ENCODE measurements at regions not wholly inside any gene's neighbourhood (a gene's known extent, or its start where the extent isn't known, plus 50 kb on each side); places are given as distances from the start of the nearest gene placed in this dataset.

DNA sequence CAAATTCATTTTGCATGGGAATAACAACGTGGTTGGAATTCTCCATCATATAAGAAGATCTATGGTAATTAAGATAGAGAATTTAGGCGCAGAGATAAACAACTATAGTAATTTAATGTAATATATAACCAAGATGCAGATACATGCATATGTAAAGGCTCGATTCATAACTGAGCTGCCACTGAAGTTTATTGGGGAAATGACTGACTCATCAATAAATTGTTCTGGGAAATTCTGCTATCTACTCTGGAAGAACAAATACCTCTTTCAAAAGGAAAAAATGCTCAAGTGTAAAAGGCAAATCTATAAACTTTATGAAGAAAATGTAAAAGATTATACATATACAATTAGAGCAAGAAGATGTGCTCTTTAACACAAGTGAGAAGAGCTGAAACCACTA, 596.4 kb downstream of the MMUT start:
- H3K9me3 ChIP-seq: no peaks in the 10 kb centered on the region
- no peaks in the 10 kb centered on the region for H3K4me1 ChIP-seq
- H3K4me3 ChIP-seq: no peak overlapping the region
- H3K36me3 ChIP-seq: no peaks in the 10 kb centered on the region
- no peaks in the 10 kb centered on the region for H3K27me3 ChIP-seq
- no peak overlapping the region for H3K27ac ChIP-seq
- no peak for ATAC-seq
- no peak for DNase-seq
- intact Hi-C loops (cut with DNase I): no loop called here
- TF ChIP-seq, protein P1, sequence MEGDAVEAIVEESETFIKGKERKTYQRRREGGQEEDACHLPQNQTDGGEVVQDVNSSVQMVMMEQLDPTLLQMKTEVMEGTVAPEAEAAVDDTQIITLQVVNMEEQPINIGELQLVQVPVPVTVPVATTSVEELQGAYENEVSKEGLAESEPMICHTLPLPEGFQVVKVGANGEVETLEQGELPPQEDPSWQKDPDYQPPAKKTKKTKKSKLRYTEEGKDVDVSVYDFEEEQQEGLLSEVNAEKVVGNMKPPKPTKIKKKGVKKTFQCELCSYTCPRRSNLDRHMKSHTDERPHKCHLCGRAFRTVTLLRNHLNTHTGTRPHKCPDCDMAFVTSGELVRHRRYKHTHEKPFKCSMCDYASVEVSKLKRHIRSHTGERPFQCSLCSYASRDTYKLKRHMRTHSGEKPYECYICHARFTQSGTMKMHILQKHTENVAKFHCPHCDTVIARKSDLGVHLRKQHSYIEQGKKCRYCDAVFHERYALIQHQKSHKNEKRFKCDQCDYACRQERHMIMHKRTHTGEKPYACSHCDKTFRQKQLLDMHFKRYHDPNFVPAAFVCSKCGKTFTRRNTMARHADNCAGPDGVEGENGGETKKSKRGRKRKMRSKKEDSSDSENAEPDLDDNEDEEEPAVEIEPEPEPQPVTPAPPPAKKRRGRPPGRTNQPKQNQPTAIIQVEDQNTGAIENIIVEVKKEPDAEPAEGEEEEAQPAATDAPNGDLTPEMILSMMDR (IDR thresholded peaks at IDR 0.05): no peak

DNA sequence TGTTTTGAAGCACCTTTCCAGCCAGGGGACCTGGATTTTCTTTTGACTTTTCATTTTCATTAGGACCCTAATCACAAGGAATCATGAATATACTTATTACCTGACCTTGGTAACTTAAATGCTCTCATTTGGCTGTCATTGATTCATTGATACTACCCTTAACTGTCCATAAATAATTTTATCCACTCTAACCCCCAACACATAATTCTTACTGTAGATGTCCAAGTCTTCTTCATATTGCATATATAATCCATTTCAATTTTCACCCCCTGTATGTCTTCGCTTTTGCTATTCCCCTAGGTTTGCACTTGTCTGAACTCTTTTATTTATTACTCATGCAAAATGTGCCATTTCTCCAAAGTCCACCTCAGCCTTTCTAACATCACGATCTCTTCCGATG, 602.9 kb downstream of the MMUT start:
- no peak for DNase-seq
- no peak overlapping the region for H3K4me3 ChIP-seq
- TF ChIP-seq, protein P1 (IDR thresholded peaks at IDR 0.05): no peak
- no peaks in the 10 kb centered on the region for H3K27me3 ChIP-seq
- no peaks in the 10 kb centered on the region for H3K9me3 ChIP-seq
- ATAC-seq: no peak
- H3K27ac ChIP-seq: no peak overlapping the region
- no peaks in the 10 kb centered on the region for H3K4me1 ChIP-seq
- intact Hi-C loops (cut with DNase I): no loop called here
- no peaks in the 10 kb centered on the region for H3K36me3 ChIP-seq

- H3K4me1 ChIP-seq: no peaks in the 10 kb centered on the region
- intact Hi-C loops (cut with DNase I): no loop called here
- TF ChIP-seq, protein P1 (IDR thresholded peaks at IDR 0.05): no peak
These were observed 603.4 kb downstream of the MMUT start for GRCh38 chr6:48859562-48860123.

GRCh38 chr6:48845219-48845618, 617.8 kb downstream of the MMUT start:
- Histone ChIP-seq H3K36me3 (no peaks in the 10 kb centered on the region), H3K27ac (no peak overlapping the region), H3K9me3 (peaks cover 8% of the 10 kb centered on the region), H3K27me3 (no peaks in the 10 kb centered on the region), H3K4me1 (no peaks in the 10 kb centered on the region), H3K4me3 (no peak overlapping the region)
- ATAC-seq (peak; percentile 22), DNase-seq (no peak)
- intact Hi-C loops (cut with DNase I): no loop called here
- TF ChIP-seq, protein P1 (IDR thresholded peaks at IDR 0.05): no peak

More at GRCh38 chr6:48859562-48860123, 603.4 kb downstream of the MMUT start:
- H3K27me3 ChIP-seq: no peaks in the 10 kb centered on the region
- ATAC-seq: no peak
- no peak overlapping the region for H3K4me3 ChIP-seq
- H3K36me3 ChIP-seq: no peaks in the 10 kb centered on the region
- no peak for DNase-seq
- no peak overlapping the region for H3K27ac ChIP-seq
- H3K9me3 ChIP-seq: no peaks in the 10 kb centered on the region

DNA sequence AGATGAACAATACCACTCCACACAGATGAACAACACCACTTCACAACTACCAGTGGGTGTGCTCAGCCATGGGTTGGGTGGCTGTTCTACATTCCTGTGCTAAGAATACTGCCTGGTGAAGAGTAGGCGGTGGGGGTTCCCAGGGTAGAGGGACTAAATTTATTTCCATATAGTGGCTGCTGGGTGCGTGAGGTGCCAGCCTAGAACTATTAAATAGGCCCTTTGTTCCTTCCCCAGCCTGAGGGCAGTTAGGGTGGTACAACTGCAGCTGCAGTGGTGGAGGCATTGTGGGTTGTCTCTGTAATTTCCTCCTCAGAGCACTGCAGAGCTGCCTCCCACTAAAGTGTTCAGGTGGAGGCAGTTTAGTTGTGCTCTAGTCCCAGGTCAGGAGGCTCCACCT, 618.4 kb downstream of the MMUT start:
- no peaks in the 10 kb centered on the region for H3K4me1 ChIP-seq
- TF ChIP-seq, protein P1 (IDR thresholded peaks at IDR 0.05): no peak
- DNase-seq (no peak), ATAC-seq (no peak)
- H3K4me3 ChIP-seq: no peak overlapping the region
- intact Hi-C loops (cut with DNase I): no loop called here
- no peaks in the 10 kb centered on the region for H3K27me3 ChIP-seq
- H3K9me3 ChIP-seq: peaks cover 8% of the 10 kb centered on the region
- no peaks in the 10 kb centered on the region for H3K36me3 ChIP-seq
- H3K27ac ChIP-seq: no peak overlapping the region

DNA sequence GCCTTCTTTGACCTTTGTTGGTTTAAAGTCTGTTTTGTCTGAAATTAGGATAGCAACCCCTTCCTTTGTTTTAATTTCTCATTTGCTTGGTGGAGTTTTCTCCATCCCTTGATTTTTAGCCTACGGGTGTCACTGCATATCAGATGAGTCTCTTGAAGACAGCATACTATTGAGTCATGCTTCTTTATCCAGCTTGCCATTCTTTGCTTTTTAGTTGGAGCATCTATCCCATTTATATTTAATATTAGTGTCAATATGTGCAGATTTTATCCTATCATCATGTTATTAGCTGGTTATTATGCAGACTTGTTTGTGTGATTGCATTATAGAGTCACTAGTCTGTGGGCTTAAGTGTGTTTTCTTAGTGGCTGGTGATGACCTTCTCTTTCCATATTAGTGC, 622.2 kb downstream of the MMUT start:
- no peaks in the 10 kb centered on the region for H3K27me3 ChIP-seq
- no peak overlapping the region for H3K4me3 ChIP-seq
- DNase-seq (no peak), ATAC-seq (no peak)
- H3K36me3 ChIP-seq: no peaks in the 10 kb centered on the region
- no peaks in the 10 kb centered on the region for H3K4me1 ChIP-seq
- TF ChIP-seq, protein P1 (IDR thresholded peaks at IDR 0.05): no peak
- peaks cover 8% of the 10 kb centered on the region for H3K9me3 ChIP-seq
- intact Hi-C loops (cut with DNase I): no loop called here
- no peak overlapping the region for H3K27ac ChIP-seq
